HCT116 (cell line): ENCODE measurements at regions not wholly inside any gene's neighbourhood (a gene's known extent, or its start where the extent isn't known, plus 50 kb on each side); places are given as distances from the start of the nearest gene placed in this dataset.

Source experiments
- ATAC-seq: fragments of 200-7000 bp; cut with Tn5 transposase; 2 replicates; pipeline ENCODE4 v1.9.1; 2020; ENCODE audit warnings: mild to moderate bottlenecking, moderate library complexity
- BruUV-seq: library from RNA; stranded (reverse); fragments of 400-500 nt; replicated peaks from 2 replicates; lab custom pipeline; 2021; lab: Mats Ljungman, UMichigan
- CTCF ChIA-PET: fragments of 300-600 bp; sonication (Branson Sonifier 250); formaldehyde crosslinking; loops from one replicate; lab custom pipeline; 2021; ENCODE audit warnings: antibody characterized with exemption; lab: Charles Lee
- POLR2A ChIA-PET: fragments of 300-600, 350-600 bp; sonication (Branson Sonifier 250); formaldehyde crosslinking; loops from one replicate; lab custom pipeline; 2021; ENCODE audit warnings: antibody characterized with exemption; lab: Charles Lee
- RAD21 ChIA-PET, 2 experiments: fragments of 300-600 bp; sonication (Branson Sonifier 250); formaldehyde crosslinking; loops; one replicate each; lab custom pipeline; 2023; ENCODE audit warnings: low total read pairs in 2 of 2; ENCODE audit not compliant: uncharacterized antibody in 2 of 2, unreplicated experiment in 2 of 2, low non-redundant PET in 1 of 2; lab: Charles Lee
- DNase-seq: peaks from one replicate; pipeline ENCODE4 v3.0.0-alpha.2; 2010; ENCODE audit warnings: low read depth, low spot score
- H2AFZ ChIP-seq: fragments of 200-600 bp; shearing (Covaris generic), sonication (generic); 2 replicates; pipeline ENCODE4 v1.6.1; 2017; ENCODE audit warnings: low read depth, mixed run types, mixed read lengths, antibody characterized with exemption, low read length; ENCODE audit not compliant: poor library complexity, severe bottlenecking
- H3K27ac ChIP-seq: 2 replicates; pipeline ENCODE4 v1.5.1; 2012; ENCODE audit warnings: low read depth, low read length
- H3K27me3 ChIP-seq: fragments of 200-600 bp; sonication (generic); 2 replicates; pipeline ENCODE4 v1.6.1; 2016; ENCODE audit warnings: mixed run types, low read length, mixed read lengths; ENCODE audit not compliant: insufficient read depth
- H3K36me3 ChIP-seq, 2 experiments: fragments of 200-500 bp in 1 of 2; fragments of 200-600 bp in 1 of 2; sonication (Bioruptor generic) in 1 of 2; sonication (generic) in 1 of 2; 2 replicates each; pipeline versions ENCODE4 v1.5.1 to v1.6.1; 2014 to 2016; ENCODE audit warnings: low read length in 2 of 2, inconsistent platforms in 1 of 2, mixed read lengths in 1 of 2, mixed run types in 1 of 2; ENCODE audit not compliant: insufficient read depth in 2 of 2, control insufficient read depth in 1 of 2
- H3K4me1 ChIP-seq, 2 experiments: fragments of 200-600 bp in 1 of 2; sonication (generic) in 1 of 2; 2 replicates each; pipeline versions ENCODE4 v1.5.1 to v1.6.1; 2012 to 2017; ENCODE audit warnings: low read length in 2 of 2, inconsistent platforms in 1 of 2, mild to moderate bottlenecking in 1 of 2, mixed read lengths in 1 of 2, mixed run types in 1 of 2, moderate library complexity in 1 of 2; ENCODE audit not compliant: insufficient read depth in 2 of 2, control insufficient read depth in 1 of 2
- H3K4me2 ChIP-seq: fragments of 200-600 bp; sonication (generic); 2 replicates; pipeline ENCODE4 v1.6.1; 2017; ENCODE audit warnings: mixed run types, low read length, mixed read lengths
- H3K4me3 ChIP-seq, 2 experiments: fragments of 200-600 bp in 1 of 2; sonication (generic) in 1 of 2; replicated peaks in 1 of 2; 2 replicates each; pipeline ENCODE4 v1.5.1; 2011 to 2016; ENCODE audit warnings: low read length in 2 of 2, control low read depth in 1 of 2, low read depth in 1 of 2, mild to moderate bottlenecking in 1 of 2, mixed read lengths in 1 of 2, mixed run types in 1 of 2
- H3K79me2 ChIP-seq: fragments of 200-600 bp; sonication (generic); 2 replicates; pipeline ENCODE4 v1.6.1; 2017; ENCODE audit warnings: mild to moderate bottlenecking, mixed run types, low read length, moderate library complexity, mixed read lengths; ENCODE audit not compliant: insufficient read depth
- H3K9ac ChIP-seq: fragments of 200-600 bp; sonication (generic); 2 replicates; pipeline ENCODE4 v1.6.1; 2016; ENCODE audit warnings: low read length, mixed read lengths
- H3K9me2 ChIP-seq: fragments of 200-600 bp; sonication (generic), shearing (Covaris generic); 2 replicates; pipeline ENCODE4 v1.6.1; 2017; ENCODE audit warnings: mixed run types, mild to moderate bottlenecking, moderate library complexity; ENCODE audit not compliant: insufficient read depth
- H3K9me3 ChIP-seq, 2 experiments: fragments of 200-500 bp in 1 of 2; fragments of 200-600 bp in 1 of 2; sonication (Bioruptor generic) in 1 of 2; sonication (generic) in 1 of 2; 2 replicates each; pipeline ENCODE4 v1.6.1; 2014 to 2017; ENCODE audit warnings: low read length in 2 of 2, mixed read lengths in 2 of 2, inconsistent platforms in 1 of 2, low read depth in 1 of 2, mild to moderate bottlenecking in 1 of 2, mixed run types in 1 of 2, moderate library complexity in 1 of 2; ENCODE audit not compliant: control insufficient read depth in 1 of 2, insufficient read depth in 1 of 2
- H4K20me1 ChIP-seq: fragments of 200-600 bp; sonication (generic), shearing (Covaris generic); 2 replicates; pipeline ENCODE4 v1.6.1; 2017; ENCODE audit warnings: mixed run types, mild to moderate bottlenecking, moderate library complexity; ENCODE audit not compliant: insufficient read depth
- CTCF ChIP-seq, 3 experiments: fragments of 200-600 bp in 1 of 3; sonication (generic) in 1 of 3; IDR thresholded peaks in 2 of 3; conservative IDR thresholded peaks in 1 of 3; 2 replicates each; pipeline ENCODE4 v1.5.1; 2012 to 2017; ENCODE audit warnings: low read depth in 2 of 3, low read length in 2 of 3, antibody characterized with exemption in 1 of 3, borderline replicate concordance in 1 of 3, control low read depth in 1 of 3, mild to moderate bottlenecking in 1 of 3, mixed read lengths in 1 of 3, mixed run types in 1 of 3, moderate library complexity in 1 of 3; ENCODE audit not compliant: insufficient read depth in 1 of 3
- EZH2 ChIP-seq: fragments of 200-600 bp; sonication (generic); IDR thresholded peaks from 2 replicates; pipeline ENCODE4 v1.6.1; 2017; ENCODE audit warnings: antibody characterized with exemption, mixed run types
- EZH2phosphoT487 ChIP-seq: fragments of 200-600 bp; IDR thresholded peaks from 2 replicates; pipeline ENCODE4 v1.6.1; 2018; ENCODE audit warnings: antibody characterized with exemption, borderline replicate concordance
- MAX ChIP-seq: IDR thresholded peaks from 2 replicates; pipeline ENCODE4 v1.6.1; 2012
- POLR2AphosphoS5 ChIP-seq: IDR thresholded peaks from 2 replicates; pipeline ENCODE4 v1.6.1; 2011; ENCODE audit warnings: mild to moderate bottlenecking, low read depth, low read length, moderate library complexity
- RAD21 ChIP-seq: IDR thresholded peaks from 2 replicates; pipeline ENCODE4 v1.6.1; 2012; ENCODE audit warnings: low read depth, mild to moderate bottlenecking
- SIN3A ChIP-seq: IDR thresholded peaks from 2 replicates; pipeline ENCODE4 v1.6.1; 2012; ENCODE audit warnings: low read depth
- ZFX ChIP-seq: fragments of 450-650 bp; IDR thresholded peaks from 2 replicates; pipeline ENCODE4 v1.6.1; 2017
- intact Hi-C: fragments of 100-400 bp; cut with micrococcal nuclease; formaldehyde crosslinking; loops from 2 replicates; pipeline ENCODE4 v1.10.0; 2022

GRCh38 chr16:77041468-77041867 lies 149.5 kb upstream of the MON1B start:
- no TSS peak for BruUV-seq
- ATAC-seq, result no peak
- intact Hi-C loops, result loop anchor here (5.0 kb wide), 1 partner anchor 1254 kb away; no protein-coding TSS in a partner anchor
- TF ChIP-seq ZFX (no peak), MAX (no peak), SIN3A (no peak), POLR2AphosphoS5 (no peak), EZH2 (no peak)
- Histone ChIP-seq H3K9me2 (no peaks in the 10 kb centered on the region), H3K27ac (no peak overlapping the region), H3K9me3 (no peaks in the 10 kb centered on the region), H3K79me2 (no peaks in the 10 kb centered on the region), H4K20me1 (no peaks in the 10 kb centered on the region), H3K4me1 (no peaks in the 10 kb centered on the region), H3K36me3 (no peaks in the 10 kb centered on the region), H2AFZ (no peak overlapping the region), H3K4me3 (no peak overlapping the region), H3K4me2 (no peak overlapping the region), H3K9ac (no peak overlapping the region), H3K27me3 (peaks cover 7% of the 10 kb centered on the region; the same call in 1 of the 2 replicates)
- RAD21 ChIA-PET, result no interaction called here
- CTCF ChIA-PET, result no interaction called here
- no peak for DNase-seq
- POLR2A ChIA-PET, result no interaction called here

DNA sequence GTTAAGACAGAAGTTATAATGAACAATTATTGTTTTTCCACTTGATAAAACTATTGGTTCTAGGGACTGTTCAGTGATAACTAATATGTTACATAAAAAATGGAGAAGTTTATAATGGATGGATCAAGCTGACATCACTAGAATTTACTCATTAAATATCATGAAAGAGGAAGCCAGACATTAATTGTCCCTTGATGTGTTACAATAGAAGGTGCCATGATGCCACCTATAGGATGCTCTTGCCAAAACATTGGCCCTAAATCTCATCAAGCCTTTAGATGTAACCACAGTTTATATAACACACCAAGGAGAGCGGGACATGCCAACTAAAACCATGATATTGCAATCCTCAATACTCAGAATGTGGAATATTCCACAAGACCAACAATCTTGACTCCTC lies 147.9 kb upstream of the MON1B start:
- H3K27ac ChIP-seq, result no peak overlapping the region
- TF ChIP-seq CTCF (IDR thresholded peaks at IDR 0.05 in 2 of 3, conservative IDR thresholded peaks at IDR 0.05 in 1 of 3; ENCODE audit: borderline replicate concordance in 1 of 3, insufficient read depth in 1 of 3, low read depth in 2 of 3, low read length in 2 of 3) (peak; percentile 8 to 53 (median 38); a peak in 4 of 6 replicates), EZH2phosphoT487 (no peak), RAD21 (peak; percentile 51)
- peak; percentile 54 for ATAC-seq
- peak; percentile 8 for DNase-seq
- no peaks in the 10 kb centered on the region for H3K4me1 ChIP-seq
- POLR2A ChIA-PET, result no interaction called here
- no peak overlapping the region for H3K4me3 ChIP-seq
- no peaks in the 10 kb centered on the region for H4K20me1 ChIP-seq
- no peaks in the 10 kb centered on the region for H3K36me3 ChIP-seq
- no peaks in the 10 kb centered on the region for H3K9me3 ChIP-seq
- CTCF ChIA-PET, result no interaction called here
- no peak overlapping the region for H2AFZ ChIP-seq
- H3K9me2 ChIP-seq, result no peaks in the 10 kb centered on the region
- peaks cover 10% of the 10 kb centered on the region; the same call in 1 of the 2 replicates for H3K27me3 ChIP-seq
- no peak overlapping the region for H3K4me2 ChIP-seq
- H3K9ac ChIP-seq, result no peak overlapping the region
- H3K79me2 ChIP-seq, result no peaks in the 10 kb centered on the region
- BruUV-seq, result no TSS peak
- intact Hi-C loops, result loop anchor here (5.0 kb wide), 1 partner anchor 1256 kb away; no protein-coding TSS in a partner anchor
- RAD21 ChIA-PET, result no interaction called here
